ENCODE measurements at regions not wholly inside any gene's neighbourhood (a gene's known extent, or its start where the extent isn't known, plus 50 kb on each side); places are given as distances from the start of the nearest gene placed in this dataset.

DNA sequence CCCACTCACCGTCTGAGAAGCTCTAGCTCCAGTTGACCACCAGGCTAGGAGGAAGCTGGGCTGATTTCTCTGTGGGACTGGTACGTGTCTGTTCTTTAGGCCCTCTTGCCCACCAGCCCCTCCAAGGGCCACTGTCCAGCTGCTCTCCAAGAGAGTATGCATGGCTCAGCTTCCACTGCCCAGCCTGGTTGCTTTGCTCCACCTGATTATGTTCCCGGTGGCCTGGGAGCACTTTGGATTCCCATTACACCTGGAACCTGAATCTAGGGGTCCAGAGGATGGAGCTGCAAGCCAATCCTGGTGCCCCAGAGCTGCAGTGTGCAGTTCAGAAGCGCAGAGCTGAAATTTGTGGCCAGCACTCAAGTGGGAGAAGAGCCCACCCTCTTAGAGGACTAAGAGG lies 402.1 kb upstream of the CNTN6 start:
- intact Hi-C loops (cut with micrococcal nuclease; ENCODE audit: unreplicated experiment): no loop called here
- no peaks in the 10 kb centered on the region for H3K36me3 ChIP-seq (ENCODE audit: control insufficient read depth in 2 of 2, insufficient read depth in 2 of 2, low read length in 1 of 2)
- ChIA-PET CTCF (interaction anchor here (0.6 kb wide), 1 partner anchor 1404 kb away, joined by 3 read pairs; no protein-coding TSS in a partner anchor), RAD21 (ENCODE audit: unreplicated experiment) (no interaction called here), SMC1A (ENCODE audit: uncharacterized antibody, unreplicated experiment) (no interaction called here), POLR2A (no interaction called here)
- TF ChIP-seq, protein P1, sequence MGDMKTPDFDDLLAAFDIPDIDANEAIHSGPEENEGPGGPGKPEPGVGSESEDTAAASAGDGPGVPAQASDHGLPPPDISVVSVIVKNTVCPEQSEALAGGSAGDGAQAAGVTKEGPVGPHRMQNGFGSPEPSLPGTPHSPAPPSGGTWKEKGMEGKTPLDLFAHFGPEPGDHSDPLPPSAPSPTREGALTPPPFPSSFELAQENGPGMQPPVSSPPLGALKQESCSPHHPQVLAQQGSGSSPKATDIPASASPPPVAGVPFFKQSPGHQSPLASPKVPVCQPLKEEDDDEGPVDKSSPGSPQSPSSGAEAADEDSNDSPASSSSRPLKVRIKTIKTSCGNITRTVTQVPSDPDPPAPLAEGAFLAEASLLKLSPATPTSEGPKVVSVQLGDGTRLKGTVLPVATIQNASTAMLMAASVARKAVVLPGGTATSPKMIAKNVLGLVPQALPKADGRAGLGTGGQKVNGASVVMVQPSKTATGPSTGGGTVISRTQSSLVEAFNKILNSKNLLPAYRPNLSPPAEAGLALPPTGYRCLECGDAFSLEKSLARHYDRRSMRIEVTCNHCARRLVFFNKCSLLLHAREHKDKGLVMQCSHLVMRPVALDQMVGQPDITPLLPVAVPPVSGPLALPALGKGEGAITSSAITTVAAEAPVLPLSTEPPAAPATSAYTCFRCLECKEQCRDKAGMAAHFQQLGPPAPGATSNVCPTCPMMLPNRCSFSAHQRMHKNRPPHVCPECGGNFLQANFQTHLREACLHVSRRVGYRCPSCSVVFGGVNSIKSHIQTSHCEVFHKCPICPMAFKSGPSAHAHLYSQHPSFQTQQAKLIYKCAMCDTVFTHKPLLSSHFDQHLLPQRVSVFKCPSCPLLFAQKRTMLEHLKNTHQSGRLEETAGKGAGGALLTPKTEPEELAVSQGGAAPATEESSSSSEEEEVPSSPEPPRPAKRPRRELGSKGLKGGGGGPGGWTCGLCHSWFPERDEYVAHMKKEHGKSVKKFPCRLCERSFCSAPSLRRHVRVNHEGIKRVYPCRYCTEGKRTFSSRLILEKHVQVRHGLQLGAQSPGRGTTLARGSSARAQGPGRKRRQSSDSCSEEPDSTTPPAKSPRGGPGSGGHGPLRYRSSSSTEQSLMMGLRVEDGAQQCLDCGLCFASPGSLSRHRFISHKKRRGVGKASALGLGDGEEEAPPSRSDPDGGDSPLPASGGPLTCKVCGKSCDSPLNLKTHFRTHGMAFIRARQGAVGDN (IDR thresholded peaks at IDR 0.05): no peak
- TF ChIP-seq MTA2 (IDR thresholded peaks at IDR 0.05; ENCODE audit: low read depth) (no peak), EZH2 (IDR thresholded peaks at IDR 0.05; ENCODE audit: borderline replicate concordance, control insufficient read depth, low read depth, low read length) (no peak), NFIC (IDR thresholded peaks at IDR 0.05; ENCODE audit: low read depth, low read length) (no peak), RUNX3 (IDR thresholded peaks at IDR 0.05; ENCODE audit: low read length) (no peak), ESRRA (IDR thresholded peaks at IDR 0.05; ENCODE audit: low read length) (no peak), TAF1 (IDR thresholded peaks at IDR 0.05; ENCODE audit: borderline replicate concordance, low read depth, low read length) (no peak), CBX5 (IDR thresholded peaks at IDR 0.05; ENCODE audit: low read depth) (no peak), IRF4 (IDR thresholded peaks at IDR 0.05; ENCODE audit: low read depth, low read length) (no peak), NBN (IDR thresholded peaks at IDR 0.05) (no peak), SMAD1 (IDR thresholded peaks at IDR 0.05; ENCODE audit: low read depth, partially characterized antibody) (no peak), STAT3 (IDR thresholded peaks at IDR 0.05; ENCODE audit: low read depth, low read length) (no peak)
- TF ChIP-seq, protein P2, sequence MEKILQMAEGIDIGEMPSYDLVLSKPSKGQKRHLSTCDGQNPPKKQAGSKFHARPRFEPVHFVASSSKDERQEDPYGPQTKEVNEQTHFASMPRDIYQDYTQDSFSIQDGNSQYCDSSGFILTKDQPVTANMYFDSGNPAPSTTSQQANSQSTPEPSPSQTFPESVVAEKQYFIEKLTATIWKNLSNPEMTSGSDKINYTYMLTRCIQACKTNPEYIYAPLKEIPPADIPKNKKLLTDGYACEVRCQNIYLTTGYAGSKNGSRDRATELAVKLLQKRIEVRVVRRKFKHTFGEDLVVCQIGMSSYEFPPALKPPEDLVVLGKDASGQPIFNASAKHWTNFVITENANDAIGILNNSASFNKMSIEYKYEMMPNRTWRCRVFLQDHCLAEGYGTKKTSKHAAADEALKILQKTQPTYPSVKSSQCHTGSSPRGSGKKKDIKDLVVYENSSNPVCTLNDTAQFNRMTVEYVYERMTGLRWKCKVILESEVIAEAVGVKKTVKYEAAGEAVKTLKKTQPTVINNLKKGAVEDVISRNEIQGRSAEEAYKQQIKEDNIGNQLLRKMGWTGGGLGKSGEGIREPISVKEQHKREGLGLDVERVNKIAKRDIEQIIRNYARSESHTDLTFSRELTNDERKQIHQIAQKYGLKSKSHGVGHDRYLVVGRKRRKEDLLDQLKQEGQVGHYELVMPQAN (conservative IDR thresholded peaks at IDR 0.05): no peak
- TF ChIP-seq, protein P3, sequence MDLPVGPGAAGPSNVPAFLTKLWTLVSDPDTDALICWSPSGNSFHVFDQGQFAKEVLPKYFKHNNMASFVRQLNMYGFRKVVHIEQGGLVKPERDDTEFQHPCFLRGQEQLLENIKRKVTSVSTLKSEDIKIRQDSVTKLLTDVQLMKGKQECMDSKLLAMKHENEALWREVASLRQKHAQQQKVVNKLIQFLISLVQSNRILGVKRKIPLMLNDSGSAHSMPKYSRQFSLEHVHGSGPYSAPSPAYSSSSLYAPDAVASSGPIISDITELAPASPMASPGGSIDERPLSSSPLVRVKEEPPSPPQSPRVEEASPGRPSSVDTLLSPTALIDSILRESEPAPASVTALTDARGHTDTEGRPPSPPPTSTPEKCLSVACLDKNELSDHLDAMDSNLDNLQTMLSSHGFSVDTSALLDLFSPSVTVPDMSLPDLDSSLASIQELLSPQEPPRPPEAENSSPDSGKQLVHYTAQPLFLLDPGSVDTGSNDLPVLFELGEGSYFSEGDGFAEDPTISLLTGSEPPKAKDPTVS (IDR thresholded peaks at IDR 0.05; ENCODE audit: low read depth, low read length): no peak
- H3K27me3 ChIP-seq (replicated peaks in 1 of 2; ENCODE audit: control insufficient read depth in 2 of 2, insufficient read depth in 2 of 2, low read length in 1 of 2): no peaks in the 10 kb centered on the region
- H4K20me1 ChIP-seq (ENCODE audit: control insufficient read depth, insufficient read depth): no peaks in the 10 kb centered on the region
- H3K4me1 ChIP-seq (ENCODE audit: control insufficient read depth, insufficient read depth, low read length): no peaks in the 10 kb centered on the region
- 3% methylated on average over 4 of the region's 4 CpGs for WGBS (ENCODE audit: insufficient coverage, insufficient replicate concordance, low lambda C conversion rate, missing lambda C conversion rate)
- FAIRE-seq (no peak), DNase-seq (ENCODE audit: low read depth, low spot score) (no peak), ATAC-seq (no peak)
- no peak overlapping the region for H3K4me3 ChIP-seq
- H3K27ac ChIP-seq (ENCODE audit: control insufficient read depth, insufficient read depth): no peak overlapping the region
- H3K9ac ChIP-seq (ENCODE audit: control insufficient read depth, insufficient read depth, low read length): no peak overlapping the region
- no peak overlapping the region for H3K4me2 ChIP-seq (ENCODE audit: control insufficient read depth, insufficient read depth)
- no peaks in the 10 kb centered on the region for H3K9me3 ChIP-seq (replicated peaks; ENCODE audit: control insufficient read depth, insufficient read depth, low read length)
- BruUV-seq (replicated peaks): no TSS peak
- no peak overlapping the region for H2AFZ ChIP-seq (ENCODE audit: control insufficient read depth, low read depth, low read length)
- no peaks in the 10 kb centered on the region for H3K79me2 ChIP-seq (ENCODE audit: control insufficient read depth, insufficient read depth, low read length)
- in situ Hi-C loops (cut with MboI): no loop called here

Measured in GM12878 (cell line).